ENCODE measurements at regions not wholly inside any gene's neighbourhood (a gene's known extent, or its start where the extent isn't known, plus 50 kb on each side); places are given as distances from the start of the nearest gene placed in this dataset.

DNA sequence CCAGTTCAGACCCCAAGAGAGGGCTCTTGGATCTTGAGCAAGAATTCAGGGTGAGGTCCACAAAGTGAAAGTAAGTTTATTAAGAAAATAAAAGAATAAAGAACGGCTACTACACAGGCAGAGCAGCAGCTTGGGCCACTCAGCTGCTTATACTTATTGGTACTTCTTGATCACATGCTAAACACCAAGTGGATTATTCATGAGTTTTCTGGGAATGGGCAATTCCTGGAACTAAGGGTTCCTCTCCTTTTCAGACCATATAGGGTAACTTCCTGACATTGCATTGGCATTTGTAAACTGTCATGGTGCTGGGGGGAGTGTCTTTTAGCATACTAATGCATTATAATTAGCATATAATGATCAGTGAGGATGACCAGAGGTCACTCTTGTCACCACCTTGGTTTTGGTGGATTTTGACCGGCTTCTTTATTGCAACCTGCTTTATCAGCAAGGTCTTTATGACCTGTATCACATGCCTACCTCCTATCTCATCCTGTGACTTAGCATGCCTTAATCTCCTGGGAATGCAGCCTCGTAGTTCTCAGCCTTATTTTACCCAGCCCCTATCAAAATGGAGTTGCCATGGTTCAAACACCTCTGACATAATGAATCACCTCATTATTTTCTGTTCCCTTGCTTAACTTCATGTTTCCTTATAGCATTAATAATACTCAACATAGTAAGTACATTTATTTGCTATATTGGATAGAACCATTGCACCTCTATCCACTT lies 476.3 kb downstream of the DTHD1 start:
- H3K9ac ChIP-seq (ENCODE audit: low read length), result no peak overlapping the region
- H3K4me3 ChIP-seq (ENCODE audit: low read length), result no peak overlapping the region
- H3K27ac ChIP-seq (ENCODE audit: low read depth, low read length), result no peak overlapping the region
- H3K36me3 ChIP-seq (ENCODE audit: control insufficient read depth, insufficient read depth, low read length), result no peaks in the 10 kb centered on the region
- H3K27me3 ChIP-seq (ENCODE audit: control insufficient read depth, insufficient read depth, low read length), result no peaks in the 10 kb centered on the region
- no peaks in the 10 kb centered on the region for H3K4me1 ChIP-seq (ENCODE audit: control insufficient read depth, insufficient read depth, low read length)

- no peaks in the 10 kb centered on the region for H3K27me3 ChIP-seq (ENCODE audit: control insufficient read depth, insufficient read depth, low read length)
- H3K36me3 ChIP-seq (ENCODE audit: control insufficient read depth, insufficient read depth, low read length), result no peaks in the 10 kb centered on the region
- no peaks in the 10 kb centered on the region for H3K4me1 ChIP-seq (ENCODE audit: control insufficient read depth, insufficient read depth, low read length)
- H3K4me3 ChIP-seq (ENCODE audit: low read length), result no peak overlapping the region
- H3K27ac ChIP-seq (ENCODE audit: low read depth, low read length), result no peak overlapping the region
- no peak overlapping the region for H3K9ac ChIP-seq (ENCODE audit: low read length)
Measured at GRCh38 chr4:36758312-36759178, 477.1 kb downstream of the DTHD1 start.

DNA sequence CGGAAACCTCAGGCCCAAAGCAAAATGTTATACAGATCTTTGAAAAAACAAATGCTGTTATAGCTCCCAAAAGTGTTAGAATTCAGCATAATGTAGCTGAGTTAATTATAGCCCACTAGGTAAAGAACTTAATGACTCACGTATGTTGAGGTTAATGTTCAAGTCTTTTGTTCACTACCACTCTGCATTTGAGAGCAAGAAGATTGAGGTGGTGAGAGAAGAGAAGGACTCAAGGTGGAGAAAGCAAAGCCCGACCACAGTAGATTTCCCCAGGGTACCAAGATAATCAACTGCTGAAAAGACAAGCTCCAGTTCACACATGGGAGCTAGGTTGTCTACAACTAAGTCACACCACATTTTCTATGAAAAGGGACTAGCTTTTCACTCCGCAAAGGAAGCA lies 480.2 kb downstream of the DTHD1 start:
- H3K9ac ChIP-seq (ENCODE audit: low read length), result no peak overlapping the region
- H3K4me3 ChIP-seq (ENCODE audit: low read length), result no peak overlapping the region
- no peaks in the 10 kb centered on the region for H3K36me3 ChIP-seq (ENCODE audit: control insufficient read depth, insufficient read depth, low read length)
- no peaks in the 10 kb centered on the region for H3K27me3 ChIP-seq (ENCODE audit: control insufficient read depth, insufficient read depth, low read length)
- no peaks in the 10 kb centered on the region for H3K4me1 ChIP-seq (ENCODE audit: control insufficient read depth, insufficient read depth, low read length)
- H3K27ac ChIP-seq (ENCODE audit: low read depth, low read length), result no peak overlapping the region

DNA sequence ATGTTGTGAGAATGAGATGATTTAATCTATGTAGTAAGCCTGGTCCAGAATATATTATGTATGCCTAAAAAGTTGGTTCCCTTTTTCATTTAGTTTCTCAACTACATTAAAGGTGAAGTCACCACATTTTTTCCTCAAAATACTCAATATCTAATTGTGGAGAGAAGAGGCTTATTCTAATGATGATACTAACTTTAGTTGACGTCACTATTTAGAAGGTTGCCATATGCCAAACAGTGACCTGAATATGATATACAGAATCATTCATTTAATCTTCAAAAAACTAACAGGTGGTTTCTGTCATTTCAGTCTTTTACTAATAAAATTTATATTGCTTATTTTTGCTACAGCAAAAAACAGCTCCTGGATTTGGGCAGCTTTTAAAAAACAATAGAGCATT lies 480.7 kb upstream of the NWD2 start:
- Histone ChIP-seq H3K27ac (ENCODE audit: low read depth, low read length) (no peak overlapping the region), H3K9ac (ENCODE audit: low read length) (no peak overlapping the region), H3K4me1 (ENCODE audit: control insufficient read depth, insufficient read depth, low read length) (no peaks in the 10 kb centered on the region), H3K4me3 (ENCODE audit: low read length) (no peak overlapping the region), H3K27me3 (ENCODE audit: control insufficient read depth, insufficient read depth, low read length) (no peaks in the 10 kb centered on the region), H3K36me3 (ENCODE audit: control insufficient read depth, insufficient read depth, low read length) (no peaks in the 10 kb centered on the region)

GRCh38 chr4:36767596-36767995 lies 476.9 kb upstream of the NWD2 start:
- Histone ChIP-seq H3K4me3 (ENCODE audit: low read length) (no peak overlapping the region), H3K27me3 (ENCODE audit: control insufficient read depth, insufficient read depth, low read length) (no peaks in the 10 kb centered on the region), H3K27ac (ENCODE audit: low read depth, low read length) (no peak overlapping the region), H3K4me1 (ENCODE audit: control insufficient read depth, insufficient read depth, low read length) (no peaks in the 10 kb centered on the region), H3K36me3 (ENCODE audit: control insufficient read depth, insufficient read depth, low read length) (no peaks in the 10 kb centered on the region), H3K9ac (ENCODE audit: low read length) (no peak overlapping the region)

- Histone ChIP-seq H3K4me3 (ENCODE audit: low read length) (no peak overlapping the region), H3K4me1 (ENCODE audit: control insufficient read depth, insufficient read depth, low read length) (no peaks in the 10 kb centered on the region), H3K9ac (ENCODE audit: low read length) (no peak overlapping the region), H3K27ac (ENCODE audit: low read depth, low read length) (no peak overlapping the region), H3K36me3 (ENCODE audit: control insufficient read depth, insufficient read depth, low read length) (no peaks in the 10 kb centered on the region), H3K27me3 (ENCODE audit: control insufficient read depth, insufficient read depth, low read length) (no peaks in the 10 kb centered on the region)
Measured at GRCh38 chr4:36771411-36772153, 473.0 kb upstream of the NWD2 start.

DNA sequence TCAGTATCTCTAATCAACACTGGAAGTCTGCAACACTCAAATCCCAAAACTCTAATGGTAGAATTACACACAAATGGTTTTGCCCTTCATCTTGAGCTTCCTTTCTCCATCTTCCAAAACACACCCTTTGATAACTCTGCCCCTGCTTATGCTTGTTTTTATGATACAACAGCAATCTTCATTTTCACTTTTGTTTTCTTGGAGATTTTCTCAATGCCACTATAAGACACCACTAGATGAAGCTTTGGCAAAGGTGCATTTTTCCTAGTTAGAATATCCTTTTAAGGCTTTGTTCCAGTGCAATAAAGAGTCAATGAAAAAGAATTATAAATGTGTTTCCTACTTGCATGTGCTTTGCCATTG lies 472.4 kb upstream of the NWD2 start:
- no peaks in the 10 kb centered on the region for H3K27me3 ChIP-seq (ENCODE audit: control insufficient read depth, insufficient read depth, low read length)
- H3K9ac ChIP-seq (ENCODE audit: low read length), result no peak overlapping the region
- H3K27ac ChIP-seq (ENCODE audit: low read depth, low read length), result no peak overlapping the region
- no peaks in the 10 kb centered on the region for H3K36me3 ChIP-seq (ENCODE audit: control insufficient read depth, insufficient read depth, low read length)
- no peak overlapping the region for H3K4me3 ChIP-seq (ENCODE audit: low read length)
- H3K4me1 ChIP-seq (ENCODE audit: control insufficient read depth, insufficient read depth, low read length), result no peaks in the 10 kb centered on the region

DNA sequence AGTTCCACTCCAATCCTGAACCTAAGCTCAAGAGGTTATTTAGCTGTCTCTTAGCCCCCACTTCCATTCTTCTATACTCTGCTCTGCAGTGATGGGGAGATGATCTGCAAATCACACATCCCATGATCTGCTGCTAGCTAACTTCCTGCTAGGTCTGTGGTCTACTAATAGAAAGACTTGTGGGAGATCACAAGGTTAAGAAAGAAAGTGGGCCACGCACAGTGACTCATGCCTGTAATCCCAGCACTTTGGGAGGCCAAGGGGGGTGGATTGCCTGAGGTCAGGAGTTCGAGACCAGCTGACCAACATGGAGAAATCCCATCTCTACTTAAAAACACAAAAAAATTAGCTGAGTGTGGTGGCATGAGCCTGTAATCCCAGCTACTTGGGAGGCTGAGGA lies 471.1 kb upstream of the NWD2 start:
- no peaks in the 10 kb centered on the region for H3K27me3 ChIP-seq (ENCODE audit: control insufficient read depth, insufficient read depth, low read length)
- H3K4me3 ChIP-seq (ENCODE audit: low read length), result no peak overlapping the region
- H3K27ac ChIP-seq (ENCODE audit: low read depth, low read length), result no peak overlapping the region
- H3K9ac ChIP-seq (ENCODE audit: low read length), result no peak overlapping the region
- no peaks in the 10 kb centered on the region for H3K36me3 ChIP-seq (ENCODE audit: control insufficient read depth, insufficient read depth, low read length)
- H3K4me1 ChIP-seq (ENCODE audit: control insufficient read depth, insufficient read depth, low read length), result no peaks in the 10 kb centered on the region

DNA sequence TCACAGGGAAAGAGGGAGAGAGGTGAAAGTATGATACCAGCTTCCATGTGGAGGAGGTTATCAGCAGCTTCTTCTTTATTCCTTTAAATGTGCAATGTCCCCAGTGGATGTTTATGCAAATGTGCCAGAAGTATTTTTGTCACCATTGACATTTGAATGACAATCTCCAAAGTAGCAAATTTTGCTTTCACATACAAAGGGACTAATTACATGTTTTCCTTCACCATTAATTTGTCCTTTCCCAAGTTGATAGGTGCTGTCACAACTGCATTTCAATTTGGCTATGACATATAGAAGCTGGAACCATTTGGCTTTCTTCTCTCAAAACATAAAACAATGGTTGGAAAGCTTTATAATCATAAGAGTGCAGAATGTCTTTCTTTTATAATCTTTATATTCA lies 469.0 kb upstream of the NWD2 start:
- Histone ChIP-seq H3K27me3 (ENCODE audit: control insufficient read depth, insufficient read depth, low read length) (no peaks in the 10 kb centered on the region), H3K4me1 (ENCODE audit: control insufficient read depth, insufficient read depth, low read length) (no peaks in the 10 kb centered on the region), H3K4me3 (ENCODE audit: low read length) (no peak overlapping the region), H3K27ac (ENCODE audit: low read depth, low read length) (no peak overlapping the region), H3K36me3 (ENCODE audit: control insufficient read depth, insufficient read depth, low read length) (no peaks in the 10 kb centered on the region), H3K9ac (ENCODE audit: low read length) (no peak overlapping the region)

GRCh38 chr4:36779601-36780000 lies 464.9 kb upstream of the NWD2 start:
- Histone ChIP-seq H3K27ac (ENCODE audit: low read depth, low read length) (no peak overlapping the region), H3K9ac (ENCODE audit: low read length) (no peak overlapping the region), H3K4me1 (ENCODE audit: control insufficient read depth, insufficient read depth, low read length) (no peaks in the 10 kb centered on the region), H3K4me3 (ENCODE audit: low read length) (no peak overlapping the region), H3K27me3 (ENCODE audit: control insufficient read depth, insufficient read depth, low read length) (no peaks in the 10 kb centered on the region), H3K36me3 (ENCODE audit: control insufficient read depth, insufficient read depth, low read length) (no peaks in the 10 kb centered on the region)

GRCh38 chr4:36785973-36786372 lies 458.6 kb upstream of the NWD2 start:
- Histone ChIP-seq H3K36me3 (ENCODE audit: control insufficient read depth, insufficient read depth, low read length) (no peaks in the 10 kb centered on the region), H3K4me1 (ENCODE audit: control insufficient read depth, insufficient read depth, low read length) (no peaks in the 10 kb centered on the region), H3K9ac (ENCODE audit: low read length) (no peak overlapping the region), H3K27me3 (ENCODE audit: control insufficient read depth, insufficient read depth, low read length) (no peaks in the 10 kb centered on the region), H3K27ac (ENCODE audit: low read depth, low read length) (no peak overlapping the region), H3K4me3 (ENCODE audit: low read length) (no peak overlapping the region)

GRCh38 chr4:36786519-36786918 lies 458.0 kb upstream of the NWD2 start:
- no peaks in the 10 kb centered on the region for H3K4me1 ChIP-seq (ENCODE audit: control insufficient read depth, insufficient read depth, low read length)

More at GRCh38 chr4:36786519-36786918, 458.0 kb upstream of the NWD2 start:
- Histone ChIP-seq H3K36me3 (ENCODE audit: control insufficient read depth, insufficient read depth, low read length) (no peaks in the 10 kb centered on the region), H3K9ac (ENCODE audit: low read length) (no peak overlapping the region), H3K27ac (ENCODE audit: low read depth, low read length) (no peak overlapping the region), H3K4me3 (ENCODE audit: low read length) (no peak overlapping the region), H3K27me3 (ENCODE audit: control insufficient read depth, insufficient read depth, low read length) (no peaks in the 10 kb centered on the region)

All from rectal smooth muscle tissue (tissue), 1 donor.